GM18520 (cell line): ENCODE measurements at regions not wholly inside any gene's neighbourhood (a gene's known extent, or its start where the extent isn't known, plus 50 kb on each side); places are given as distances from the start of the nearest gene placed in this dataset.
"Not testable (repeated sequence)": the region's sequence is repeated elsewhere in the genome, so short reads cannot be mapped to it uniquely, and the experiment has no call there.

Experiments
- ATAC-seq: cut with Tn5 transposase; IDR thresholded peaks from one replicate; pipeline ENCODE4 v1.9.1; 2021; ENCODE audit not compliant: unreplicated experiment

DNA sequence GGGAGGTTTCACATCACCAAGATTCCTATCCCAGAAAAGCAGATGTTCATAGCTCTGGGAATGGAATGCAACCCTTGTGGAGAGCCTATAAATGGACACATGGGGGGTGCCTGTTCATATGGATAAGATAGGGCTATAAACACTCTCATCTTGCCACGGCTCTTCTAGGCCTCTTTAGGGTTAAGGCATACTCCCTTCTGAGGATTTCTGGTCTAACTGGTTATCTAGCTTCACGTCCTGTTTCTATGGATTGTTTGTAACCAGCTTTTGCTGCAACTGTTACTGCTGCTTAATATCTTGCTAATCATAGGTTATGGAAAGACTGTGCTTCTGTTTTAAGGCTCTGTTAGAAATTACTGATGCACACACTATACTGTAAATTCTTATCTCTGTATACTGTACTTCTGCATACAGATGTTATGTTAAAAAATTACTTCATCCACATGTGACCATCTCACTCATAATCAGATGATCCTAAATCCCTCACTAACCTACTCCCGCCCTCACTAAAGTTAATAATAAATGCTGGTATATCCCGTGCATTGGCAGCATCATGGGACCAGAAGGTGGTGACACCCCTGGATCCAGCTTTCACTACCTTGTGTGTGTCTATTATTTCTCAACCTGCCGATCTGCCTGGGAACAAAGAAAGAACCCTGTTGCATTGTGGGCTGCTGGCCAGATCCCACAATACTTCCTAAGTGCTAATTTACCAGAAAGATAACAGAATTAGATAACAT, 68.7 kb downstream of the PRKAB2 start:
- ATAC-seq, result not testable (repeated sequence)

DNA sequence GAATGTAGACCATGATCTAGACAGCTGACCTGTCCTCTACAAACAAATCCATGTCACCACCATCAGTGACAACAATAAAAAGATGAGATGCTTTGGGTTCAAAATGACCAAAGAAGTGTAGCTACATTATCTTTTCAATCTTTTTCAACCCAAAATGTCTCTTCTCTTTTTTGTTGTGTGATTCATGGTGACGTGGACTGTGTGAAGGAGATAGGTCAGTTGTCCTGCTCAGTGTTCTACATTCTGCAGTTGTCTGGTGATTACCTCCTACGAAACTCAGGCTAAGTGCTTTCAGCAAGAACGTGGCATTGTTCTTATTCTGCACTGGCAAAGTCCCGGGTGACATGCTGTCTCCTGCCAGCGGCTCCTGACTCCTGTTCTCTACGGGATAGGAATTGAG, 73.1 kb downstream of the PRKAB2 start:
- ATAC-seq, result no peak

DNA sequence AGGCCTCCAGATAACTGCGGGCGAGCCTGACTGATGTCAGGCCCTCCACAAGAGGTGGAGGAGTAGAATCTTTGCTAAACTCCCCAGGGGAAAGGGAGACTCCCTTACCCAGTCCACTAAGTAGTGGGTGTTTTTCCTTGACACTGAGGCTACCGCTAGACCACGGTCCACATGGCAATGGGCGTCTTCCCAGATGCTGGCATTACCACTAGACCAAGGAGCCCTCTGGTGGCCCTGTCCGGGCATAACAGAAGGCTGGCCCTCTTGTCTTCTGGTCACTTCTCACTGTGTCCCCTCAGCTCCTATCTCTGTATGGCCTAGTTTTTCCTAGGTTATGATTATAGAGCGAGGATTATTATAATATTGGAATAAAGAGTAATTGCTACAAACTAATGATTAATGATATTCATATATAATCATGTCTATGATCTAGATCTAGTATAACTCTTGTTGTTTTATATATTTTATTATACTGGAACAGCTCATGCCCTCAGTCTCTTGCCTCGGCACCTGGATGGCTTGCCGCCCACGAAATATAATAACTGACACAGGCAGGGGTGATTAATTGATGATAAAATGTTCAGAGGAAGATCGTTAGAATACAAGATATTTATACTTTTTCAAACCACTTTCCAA, 73.8 kb downstream of the PRKAB2 start:
- ATAC-seq, result not testable (repeated sequence)

DNA sequence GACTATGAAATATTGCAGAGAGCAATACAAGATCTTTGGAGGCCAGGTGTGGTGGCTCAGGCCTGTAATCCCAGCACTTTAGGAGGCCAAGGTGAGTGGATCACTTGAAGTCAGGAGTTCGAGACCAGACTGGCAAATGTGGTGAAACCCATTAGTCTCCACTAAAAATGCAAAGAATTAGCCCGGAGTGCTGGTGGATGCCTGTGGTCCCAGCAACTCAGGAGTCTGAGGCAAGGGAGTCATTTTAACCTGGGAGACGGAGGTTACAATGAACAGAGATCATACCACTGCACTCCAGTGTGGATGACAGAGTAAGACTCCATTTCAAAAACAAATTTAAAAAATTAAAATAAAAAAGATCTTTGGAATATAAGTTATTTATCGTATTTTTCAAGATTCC, 76.6 kb downstream of the PRKAB2 start:
- no peak for ATAC-seq

DNA sequence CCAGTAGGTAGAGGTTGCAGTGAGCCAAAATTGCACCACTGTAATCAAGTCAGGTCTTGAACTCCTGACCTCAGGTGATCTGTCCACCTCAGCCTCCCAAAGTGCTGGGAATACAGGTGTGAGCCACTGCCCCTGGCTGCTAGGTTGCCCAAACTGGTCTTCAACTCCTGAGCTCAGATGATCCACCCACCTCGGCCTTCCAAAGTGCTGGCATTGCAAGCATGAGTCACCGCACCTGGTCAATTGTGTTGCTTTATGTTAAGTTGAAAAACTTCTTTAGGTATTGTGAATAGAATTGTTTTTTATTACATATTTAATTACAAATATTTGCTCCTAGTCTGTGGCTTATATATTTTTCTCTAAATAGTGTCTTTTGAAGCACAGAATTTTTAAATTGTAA, 80.5 kb downstream of the PRKAB2 start:
- ATAC-seq, result no peak

DNA sequence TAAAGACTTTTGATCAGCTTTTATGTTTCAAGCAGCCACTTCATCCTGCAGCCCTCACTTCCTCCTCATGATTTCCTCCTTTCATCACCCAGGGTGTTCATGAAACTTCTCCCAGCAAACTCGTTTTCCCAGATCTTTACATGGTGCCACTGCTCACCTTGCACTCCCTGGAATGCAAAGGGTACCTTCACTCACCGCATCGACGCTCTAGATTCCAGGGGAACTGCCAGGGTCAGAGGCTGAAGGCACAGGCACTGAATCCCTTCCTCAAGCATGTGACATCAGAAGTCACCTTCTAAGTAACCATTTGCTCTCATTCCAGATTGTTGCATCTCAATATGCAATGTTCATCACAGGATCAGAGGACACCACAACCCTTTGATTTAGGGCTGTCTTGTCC, 82.8 kb downstream of the PRKAB2 start:
- ATAC-seq, result no peak

DNA sequence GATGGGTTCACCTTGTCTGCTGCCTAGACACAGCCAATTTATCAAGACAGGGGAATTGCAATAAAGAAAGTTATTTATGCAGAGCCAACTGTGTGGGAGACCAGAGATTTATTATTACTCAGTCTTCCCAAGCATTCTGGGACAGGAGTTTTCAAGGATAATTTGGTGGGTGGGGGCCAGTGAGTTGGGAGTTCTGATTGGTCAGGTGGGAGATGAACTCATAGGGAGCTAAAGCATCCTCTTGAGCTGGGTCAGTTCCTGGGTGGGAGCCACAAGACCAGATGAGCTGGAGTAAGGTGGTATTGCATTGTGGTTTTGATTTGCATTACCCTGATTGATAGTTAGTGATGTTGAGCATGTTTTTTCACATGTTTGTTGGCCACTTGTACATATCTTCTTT, 86.1 kb downstream of the PRKAB2 start:
- no peak for ATAC-seq

DNA sequence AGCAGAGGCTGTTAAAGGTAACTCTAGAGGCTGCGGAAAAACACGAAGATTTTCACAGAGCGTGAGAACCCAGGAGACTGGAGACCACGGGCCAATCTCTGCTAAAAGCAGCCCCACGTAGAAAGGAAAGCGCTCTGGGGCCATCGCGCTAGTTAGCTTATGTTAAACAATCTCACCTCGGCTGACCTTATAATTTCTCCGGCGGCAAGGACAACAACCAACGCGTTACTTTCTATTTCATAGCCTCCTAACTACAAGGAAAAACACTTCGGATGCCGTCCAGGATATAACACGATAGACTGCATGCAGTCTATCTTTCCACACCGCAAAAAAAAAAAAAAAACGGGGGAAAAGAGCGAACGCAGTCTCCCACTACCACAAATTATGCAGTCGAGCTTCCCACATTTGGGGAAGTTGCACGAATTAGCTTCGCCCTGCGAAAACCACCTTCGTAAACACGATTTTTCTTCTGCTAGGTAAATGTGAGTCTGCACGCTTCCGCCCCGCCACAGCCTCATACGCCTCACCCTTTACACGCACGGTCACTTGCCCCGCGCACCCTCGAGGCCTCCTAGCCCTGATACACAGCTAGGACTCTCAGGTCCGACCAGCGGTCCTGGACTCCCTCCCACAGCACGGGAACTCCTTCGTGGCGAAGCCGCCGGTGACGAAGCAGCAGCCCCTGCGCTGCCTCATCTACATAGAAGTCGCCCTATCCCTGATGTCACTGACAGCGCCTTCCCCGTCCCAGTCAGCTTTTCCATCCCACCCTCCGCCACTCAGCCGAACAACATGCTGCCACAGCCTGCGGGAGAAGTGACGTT, 87.8 kb downstream of the PRKAB2 start:
- ATAC-seq, result peak; percentile 59

DNA sequence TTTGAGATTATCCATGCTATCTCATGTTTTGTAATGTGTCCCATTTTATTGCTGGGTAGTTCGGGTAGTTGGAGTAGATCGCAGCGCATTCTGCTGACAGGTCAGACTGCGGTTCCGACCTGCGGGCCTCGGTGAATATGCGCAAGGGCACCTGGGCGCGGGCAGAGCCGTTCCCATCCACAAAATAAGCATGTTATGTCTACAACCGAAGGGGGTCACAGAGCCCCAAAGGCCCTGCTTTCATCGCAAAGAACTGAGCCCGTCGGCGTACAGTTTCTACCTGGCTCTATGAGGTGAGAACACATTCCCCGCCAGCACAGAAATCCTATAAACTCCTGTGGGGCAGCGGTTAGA, 88.4 kb downstream of the PRKAB2 start:
- ATAC-seq, result no peak

DNA sequence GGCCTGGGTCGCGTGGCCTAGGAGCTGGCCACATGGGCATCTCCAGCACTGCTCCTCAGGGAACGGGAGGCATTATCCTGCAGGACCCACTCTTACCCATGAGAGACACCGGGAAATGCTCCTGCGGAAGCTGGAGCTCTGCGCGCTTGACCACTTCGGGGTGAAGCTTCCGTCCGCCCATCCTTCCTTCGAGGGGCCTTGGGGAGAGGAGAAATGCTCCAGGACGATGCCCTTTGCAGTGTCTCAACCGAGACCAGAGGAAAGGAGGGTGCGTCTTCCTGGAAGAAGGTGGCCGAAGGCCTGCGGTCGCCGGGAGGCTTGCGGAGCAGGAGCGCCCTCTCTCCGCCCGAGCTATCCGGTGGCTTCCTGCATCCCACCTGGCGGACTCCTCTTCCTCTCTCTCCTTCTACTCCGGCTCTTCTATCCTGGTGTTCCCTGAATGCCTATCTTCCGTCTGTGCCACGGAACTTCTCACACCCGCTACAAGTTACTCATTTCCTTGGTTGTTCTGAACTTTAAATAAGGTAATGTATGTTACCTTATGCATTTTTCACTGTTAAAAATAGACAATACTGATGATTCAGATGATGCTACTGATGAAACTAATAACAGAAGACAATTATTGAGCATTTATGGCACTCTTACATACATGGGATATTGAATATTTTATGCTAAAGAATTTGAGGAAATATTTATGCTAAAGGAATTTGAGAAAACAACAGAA, 91.4 kb downstream of the PRKAB2 start:
- no peak for ATAC-seq

DNA sequence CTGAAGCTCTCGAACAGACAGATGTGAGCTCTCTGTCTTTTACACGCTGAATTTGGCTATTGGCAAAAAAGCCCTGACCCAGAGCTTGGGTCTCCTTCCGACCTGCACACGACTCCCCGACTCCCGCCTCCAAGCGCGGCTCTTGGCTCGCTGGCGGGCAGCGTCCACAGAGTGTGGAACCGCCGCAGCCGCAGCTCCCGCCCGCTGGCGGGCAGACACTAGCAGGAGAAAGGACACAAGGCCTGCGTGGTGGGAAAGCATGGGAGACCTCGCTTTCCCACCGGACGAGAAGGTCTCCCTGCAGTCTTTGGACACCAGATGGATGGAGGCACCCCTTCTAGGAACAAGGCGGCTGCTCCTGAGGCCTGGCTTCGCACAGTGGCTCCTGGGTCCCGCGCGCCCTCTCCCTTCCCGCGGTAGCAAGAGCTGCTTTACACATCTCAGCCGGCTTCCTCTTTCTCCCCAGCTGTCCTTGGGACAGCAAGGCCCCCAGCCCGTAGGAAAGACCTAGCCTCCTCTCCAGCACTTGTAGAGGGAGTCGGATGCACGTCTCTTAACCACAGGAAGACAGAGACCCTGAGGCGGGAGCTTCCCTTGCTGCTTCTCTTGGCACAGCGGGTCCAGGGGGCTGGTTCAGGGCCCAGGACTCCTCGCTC, 92.1 kb downstream of the PRKAB2 start:
- ATAC-seq, result no peak

DNA sequence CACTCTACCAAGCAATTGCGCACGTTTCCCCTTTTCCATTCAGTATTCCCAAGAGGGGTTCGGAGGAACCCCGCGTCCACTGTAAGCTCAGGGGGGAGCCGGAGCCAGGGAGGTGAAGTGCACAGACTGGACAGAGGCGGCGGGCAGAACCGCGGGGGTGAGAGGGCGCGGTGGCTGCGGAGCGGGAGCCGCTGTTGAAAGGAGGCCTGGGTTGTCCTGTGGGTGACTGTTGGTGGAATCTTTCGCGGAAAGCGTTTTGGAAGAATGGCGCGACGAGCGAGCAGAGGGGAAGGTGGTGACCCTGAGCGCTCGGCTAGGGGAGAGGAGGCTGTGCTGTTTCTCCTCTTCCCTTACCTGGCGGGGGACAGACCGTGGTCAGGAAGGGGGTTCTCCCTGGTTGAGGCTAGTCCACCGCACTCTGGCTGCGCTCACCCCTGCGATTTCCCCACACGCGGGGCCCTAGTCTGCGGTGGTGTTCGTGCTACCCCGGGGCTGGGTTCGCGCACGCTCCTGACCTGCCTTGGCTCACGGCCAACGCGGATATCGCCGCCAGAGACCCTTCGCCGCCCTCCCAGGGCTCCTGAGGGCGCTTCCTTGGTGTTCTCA, 92.8 kb downstream of the PRKAB2 start:
- no peak for ATAC-seq

DNA sequence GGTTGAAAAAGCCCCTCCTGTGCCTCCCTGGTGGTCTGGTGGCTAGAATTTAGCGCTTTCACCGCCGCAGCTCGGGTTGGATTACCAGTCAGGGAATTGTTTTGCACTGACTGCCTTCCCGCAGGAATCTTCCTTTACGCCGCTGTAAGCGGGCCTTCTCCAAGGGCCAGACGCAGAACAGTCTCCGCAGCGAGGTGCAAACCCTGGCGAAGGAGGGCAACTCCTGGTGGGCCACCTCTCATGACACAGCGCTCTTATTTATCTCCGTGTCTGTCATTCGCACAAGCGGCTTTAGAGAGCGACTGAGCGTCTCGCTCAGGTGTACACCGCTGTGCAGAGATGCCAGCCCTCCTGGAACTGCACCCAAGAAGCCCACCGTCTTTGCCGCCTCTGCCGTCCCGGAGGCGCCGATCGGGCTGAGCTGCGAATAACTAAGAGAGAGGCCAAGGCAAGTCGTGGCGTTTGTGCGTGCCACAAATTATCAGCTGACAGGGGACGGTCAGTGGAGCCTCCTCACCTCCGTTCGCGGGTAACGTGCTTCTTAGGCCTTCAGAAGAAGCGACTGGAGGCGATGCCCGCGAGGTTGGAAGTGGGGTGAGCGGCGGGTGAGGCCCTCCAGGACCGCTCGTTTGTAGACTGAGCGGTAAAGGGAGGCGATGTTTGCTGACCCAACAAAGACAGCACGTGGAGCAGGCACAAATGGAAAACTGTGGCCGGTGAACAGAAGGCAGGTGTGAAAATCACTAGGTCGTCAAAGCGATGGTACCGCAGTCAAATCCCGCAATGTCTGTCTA, 93.5 kb downstream of the PRKAB2 start:
- ATAC-seq, result no peak

DNA sequence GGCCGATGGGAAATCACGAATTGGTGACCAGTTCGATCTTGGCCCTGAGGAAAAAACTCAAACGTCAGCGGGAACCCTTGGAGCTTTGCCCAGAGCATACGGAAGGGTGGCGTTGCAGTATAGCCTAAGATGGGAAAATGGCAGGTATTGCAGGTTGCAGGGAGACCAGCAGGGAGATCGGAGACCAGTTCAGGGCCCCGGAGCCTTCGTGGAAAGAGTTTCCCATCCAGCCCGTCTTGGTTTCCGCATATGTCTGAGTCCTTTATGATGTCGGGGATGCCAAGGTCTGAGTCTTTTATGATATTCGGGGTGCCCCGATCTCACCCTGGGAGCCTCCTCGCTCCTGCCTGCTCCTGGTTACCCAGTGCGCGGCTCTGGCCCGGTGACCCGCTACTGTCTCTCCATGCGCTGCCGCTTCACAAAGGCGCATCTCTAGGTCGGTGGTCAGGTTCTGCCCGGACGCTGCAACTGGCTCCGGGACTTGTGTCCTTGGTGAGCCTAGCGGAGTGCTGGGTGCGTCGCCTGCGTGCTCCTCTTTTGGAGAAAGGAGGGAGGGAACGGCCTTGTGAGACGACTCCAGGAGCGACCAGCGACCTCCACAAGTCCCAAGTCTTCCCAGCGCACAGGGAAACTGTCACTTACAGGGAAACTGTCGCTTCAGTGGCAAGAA, 94.2 kb downstream of the PRKAB2 start:
- ATAC-seq, result no peak

DNA sequence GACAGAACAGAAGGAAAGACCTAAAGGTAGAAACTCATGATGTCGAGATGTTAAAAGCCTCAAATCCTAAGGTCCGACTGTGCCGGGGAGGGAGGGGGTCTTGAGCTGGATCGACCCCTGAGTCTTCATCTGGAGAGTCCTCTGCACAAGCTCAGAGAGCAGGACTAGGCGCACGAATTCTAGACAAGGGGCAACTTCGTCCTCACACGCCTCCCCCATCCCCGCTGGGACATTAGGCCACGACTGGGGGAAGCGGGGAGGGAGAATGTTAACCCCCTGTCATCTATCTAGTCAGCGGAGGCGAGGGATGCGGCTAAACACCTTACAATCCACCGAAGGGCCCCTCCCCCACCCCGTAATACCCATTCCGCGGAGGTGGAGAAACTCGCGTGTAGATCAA, 94.7 kb downstream of the PRKAB2 start:
- no peak for ATAC-seq

DNA sequence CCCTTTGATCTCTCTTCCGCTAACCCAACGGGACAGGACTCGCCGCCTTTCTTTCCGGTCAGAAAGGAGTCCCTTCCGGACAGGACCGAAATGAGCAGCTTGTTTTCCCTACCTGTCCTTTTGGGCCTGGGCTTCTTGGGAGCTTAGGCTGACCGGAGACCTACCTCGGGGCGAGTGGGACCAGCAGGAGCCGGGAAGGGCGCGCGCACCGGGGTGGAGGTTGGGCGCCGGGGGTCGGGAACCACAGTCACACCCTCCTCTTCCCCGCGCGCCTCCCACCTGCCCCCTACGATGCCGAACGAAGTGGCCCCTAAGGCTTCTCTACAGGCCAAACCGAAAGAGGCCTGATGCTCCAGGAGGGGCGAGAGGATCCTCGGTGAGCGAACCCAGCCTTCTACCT, 95.2 kb downstream of the PRKAB2 start:
- no peak for ATAC-seq

DNA sequence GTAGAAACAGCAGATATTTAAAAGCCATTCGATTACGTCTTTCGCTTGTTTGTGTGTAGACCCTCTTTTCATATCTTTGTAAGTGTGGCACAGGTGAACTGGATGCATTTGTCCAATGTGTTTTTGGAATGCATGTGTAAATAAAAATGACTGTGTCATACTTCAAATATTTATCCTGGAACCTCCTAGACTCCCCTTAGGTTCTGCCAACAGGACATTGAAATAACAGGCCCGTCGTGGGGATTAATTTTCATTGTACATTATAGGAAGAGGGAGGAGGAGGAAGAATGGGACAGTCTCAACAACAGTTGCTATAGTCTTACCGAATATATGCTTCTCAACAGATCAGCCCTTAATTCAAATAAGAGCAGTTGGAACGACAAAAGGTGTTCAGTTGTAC, 95.8 kb downstream of the PRKAB2 start:
- ATAC-seq, result no peak

DNA sequence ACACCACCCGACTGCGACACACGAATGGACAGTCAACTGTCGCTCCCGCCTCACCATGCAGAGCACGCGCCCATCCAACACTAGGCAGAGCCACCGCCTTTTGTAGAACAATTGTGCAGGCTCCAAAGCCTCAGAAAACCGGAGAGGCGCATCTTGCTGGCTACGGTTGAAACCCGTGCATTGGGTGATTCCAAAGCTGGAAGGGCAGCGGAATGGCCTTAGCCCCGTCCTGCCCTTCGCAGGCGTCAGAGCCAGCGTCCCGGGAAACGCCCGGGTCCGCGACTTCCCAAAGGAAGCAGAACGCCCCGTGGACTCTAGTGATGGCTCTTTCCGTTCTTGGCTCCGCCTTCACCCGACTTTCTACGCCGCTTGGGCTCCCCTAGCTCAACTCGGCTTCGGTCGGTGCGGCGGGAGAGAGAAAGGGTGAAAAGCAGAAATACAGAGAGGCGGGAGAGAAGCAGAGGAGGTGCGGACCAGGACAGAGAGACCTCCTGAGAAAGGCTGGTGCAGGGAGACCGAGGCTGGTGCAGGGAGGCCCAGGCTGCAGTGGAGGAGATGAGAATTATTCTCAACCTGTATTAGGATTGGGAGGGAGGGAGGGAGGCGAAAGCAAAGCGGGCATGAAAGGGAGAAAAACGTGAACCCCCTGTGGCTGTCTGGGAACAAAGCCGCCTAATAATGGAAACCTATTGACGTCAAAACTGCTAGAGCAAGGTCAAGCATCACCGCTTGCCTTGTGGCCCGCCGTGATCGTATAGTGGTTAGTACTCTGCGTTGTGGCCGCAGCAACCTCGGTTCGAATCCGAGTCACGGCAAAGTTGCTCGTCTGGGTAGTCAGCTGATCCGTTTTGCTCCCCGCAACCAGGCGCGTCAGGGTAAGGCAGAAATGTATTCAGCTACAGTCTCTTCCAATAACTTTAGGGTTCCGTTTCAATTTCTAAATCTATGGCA, 99.5 kb downstream of the PRKAB2 start:
- ATAC-seq, result no peak
